Colonic mucosa (tissue), 4 donors: ENCODE measurements at regions not wholly inside any gene's neighbourhood (a gene's known extent, or its start where the extent isn't known, plus 50 kb on each side); places are given as distances from the start of the nearest gene placed in this dataset.

Source experiments
- DNase-seq: peaks from one replicate; pipeline ENCODE4 v3.0.0-alpha.2; 2020
- H3K27ac ChIP-seq: fragments of 200-600 bp; one replicate; pipeline ENCODE4 v1.8.0; 2021
- H3K27me3 ChIP-seq: fragments of 200-600 bp; one replicate; pipeline ENCODE4 v1.8.0; 2021
- H3K36me3 ChIP-seq: fragments of 200-600 bp; one replicate; pipeline ENCODE4 v1.8.0; 2021
- H3K4me1 ChIP-seq: fragments of 200-600 bp; one replicate; pipeline ENCODE4 v1.8.0; 2021; ENCODE audit warnings: mild to moderate bottlenecking
- H3K4me3 ChIP-seq: fragments of 200-600 bp; one replicate; pipeline ENCODE4 v1.8.0; 2021
- H3K9ac ChIP-seq, 2 donors: one replicate each; pipeline ENCODE4 v1.7.0; 2013; ENCODE audit warnings: control low read depth in 2 of 2, low read depth in 2 of 2, low read length in 2 of 2
- H3K9me3 ChIP-seq: fragments of 200-600 bp; one replicate; pipeline ENCODE4 v1.8.0; 2021
- CTCF ChIP-seq: fragments of 200-600 bp; IDR thresholded peaks from one replicate; pipeline ENCODE4 v1.8.0; 2022; ENCODE audit warnings: antibody characterized with exemption, mild to moderate bottlenecking
- intact Hi-C: fragments of 100-400 bp; cut with DNase I; formaldehyde crosslinking; loops from one replicate; pipeline ENCODE4 v1.14.1; 2022
- donor health status: healthy.
- donor health status: DM: no; HTN: no; CAD: no.
- donor health status: DM: no; HTN: no; CAD: no.

- Histone ChIP-seq H3K4me3 (no peak overlapping the region), H3K27me3 (no peaks in the 10 kb centered on the region), H3K4me1 (no peaks in the 10 kb centered on the region), H3K36me3 (no peaks in the 10 kb centered on the region), H3K9ac (no peak overlapping the region), H3K9me3 (no peaks in the 10 kb centered on the region), H3K27ac (no peak overlapping the region)
- DNase-seq, result no peak
- intact Hi-C loops, result no loop called here
- no peak for TF ChIP-seq CTCF
Observed at GRCh38 chr16:85200471-85201278, 88.4 kb upstream of the CIBAR2 start.

- Histone ChIP-seq H3K27ac (no peak overlapping the region), H3K36me3 (no peaks in the 10 kb centered on the region), H3K9ac (no peak overlapping the region), H3K4me3 (no peak overlapping the region), H3K4me1 (no peaks in the 10 kb centered on the region), H3K9me3 (no peaks in the 10 kb centered on the region), H3K27me3 (no peaks in the 10 kb centered on the region)
- TF ChIP-seq CTCF, result no peak
- intact Hi-C loops, result no loop called here
- no peak for DNase-seq
Observed at GRCh38 chr16:85201574-85201973, 89.3 kb upstream of the CIBAR2 start.

- DNase-seq, result no peak
- H3K4me3 ChIP-seq, result no peak overlapping the region
- peak overlapping the region; percentile 29 for H3K27ac ChIP-seq
- TF ChIP-seq CTCF, result no peak
- H3K9me3 ChIP-seq, result no peaks in the 10 kb centered on the region
- H3K4me1 ChIP-seq, result no peaks in the 10 kb centered on the region
- H3K36me3 ChIP-seq, result no peaks in the 10 kb centered on the region
- intact Hi-C loops, result no loop called here
- no peaks in the 10 kb centered on the region for H3K27me3 ChIP-seq
- H3K9ac ChIP-seq, result peak overlapping the region in 1 of 2 donors; percentile 24
Observed at GRCh38 chr16:85202051-85202601, 89.9 kb upstream of the CIBAR2 start.

- Histone ChIP-seq H3K4me1 (no peaks in the 10 kb centered on the region), H3K27me3 (no peaks in the 10 kb centered on the region), H3K9me3 (no peaks in the 10 kb centered on the region), H3K9ac (peak overlapping the region in 1 of 2 donors; percentile 24), H3K4me3 (no peak overlapping the region), H3K27ac (peak overlapping the region; percentile 29), H3K36me3 (no peaks in the 10 kb centered on the region)
- peak; percentile 53 for DNase-seq
- intact Hi-C loops, result no loop called here
- no peak for TF ChIP-seq CTCF
Observed at GRCh38 chr16:85202631-85203461, 90.6 kb upstream of the CIBAR2 start.

GRCh38 chr16:85203462-85203813 is 91.2 kb upstream of the CIBAR2 start:
- Histone ChIP-seq H3K4me1 (no peaks in the 10 kb centered on the region), H3K4me3 (no peak overlapping the region), H3K36me3 (no peaks in the 10 kb centered on the region), H3K9ac (no peak overlapping the region), H3K27ac (peak overlapping the region; percentile 12), H3K9me3 (no peaks in the 10 kb centered on the region), H3K27me3 (no peaks in the 10 kb centered on the region)
- DNase-seq, result no peak
- TF ChIP-seq CTCF, result no peak
- intact Hi-C loops, result no loop called here
